ENCODE measurements at regions not wholly inside any gene's neighbourhood (a gene's known extent, or its start where the extent isn't known, plus 50 kb on each side); places are given as distances from the start of the nearest gene placed in this dataset.

DNA sequence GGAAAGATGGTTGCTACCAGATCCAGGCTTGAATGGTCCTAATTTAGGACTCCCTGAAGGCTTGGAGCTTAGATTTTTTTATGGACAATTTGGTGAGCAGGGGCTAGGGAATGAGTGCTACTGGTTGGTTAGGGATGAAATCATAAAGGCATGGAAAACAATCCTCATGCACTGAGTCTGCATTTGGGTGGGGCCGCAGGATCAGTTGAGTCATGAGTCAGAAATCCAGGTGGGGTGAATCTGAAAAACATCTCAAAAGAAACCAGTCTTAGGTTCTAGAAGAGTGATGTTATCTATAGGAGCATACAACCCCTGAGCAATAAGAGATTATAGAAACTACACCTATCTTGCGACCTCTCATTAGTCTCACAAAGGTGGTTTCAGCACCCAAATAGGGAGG lies 300.0 kb downstream of the KIF4B start:
- Histone ChIP-seq H3K4me1 (no peaks in the 10 kb centered on the region), H3K4me3 (no peak overlapping the region), H3K27ac (no peak overlapping the region), H3K9me3 (no peaks in the 10 kb centered on the region; the same call in 2 of the 3 replicates), H3K4me2 (no peak overlapping the region)
- TF ChIP-seq FOSL2 (IDR thresholded peaks at IDR 0.05): no peak
- TF ChIP-seq FOSL2 (CRISPR knock-in tag; IDR thresholded peaks at IDR 0.05): no peak
- no peak for TF ChIP-seq CTCF (IDR thresholded peaks at IDR 0.05)
- TF ChIP-seq MAZ (IDR thresholded peaks at IDR 0.05; ENCODE audit: borderline replicate concordance, low read depth, low read length): no peak
- no peak for TF ChIP-seq ESRRA (IDR thresholded peaks at IDR 0.05; ENCODE audit: borderline replicate concordance, low read length)
- TF ChIP-seq CBX8 (IDR thresholded peaks at IDR 0.05): no peak
- TF ChIP-seq ELK1 (IDR thresholded peaks at IDR 0.05; ENCODE audit: low read depth, low read length): no peak
- TF ChIP-seq POLR2A (IDR thresholded peaks at IDR 0.05; ENCODE audit: low read length): no peak
- TF ChIP-seq CEBPB (IDR thresholded peaks at IDR 0.05): no peak
- TF ChIP-seq, protein P1, sequence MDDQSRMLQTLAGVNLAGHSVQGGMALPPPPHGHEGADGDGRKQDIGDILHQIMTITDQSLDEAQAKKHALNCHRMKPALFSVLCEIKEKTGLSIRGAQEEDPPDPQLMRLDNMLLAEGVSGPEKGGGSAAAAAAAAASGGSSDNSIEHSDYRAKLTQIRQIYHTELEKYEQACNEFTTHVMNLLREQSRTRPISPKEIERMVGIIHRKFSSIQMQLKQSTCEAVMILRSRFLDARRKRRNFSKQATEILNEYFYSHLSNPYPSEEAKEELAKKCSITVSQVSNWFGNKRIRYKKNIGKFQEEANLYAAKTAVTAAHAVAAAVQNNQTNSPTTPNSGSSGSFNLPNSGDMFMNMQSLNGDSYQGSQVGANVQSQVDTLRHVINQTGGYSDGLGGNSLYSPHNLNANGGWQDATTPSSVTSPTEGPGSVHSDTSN (IDR thresholded peaks at IDR 0.05): no peak
- TF ChIP-seq HDAC2 (IDR thresholded peaks at IDR 0.05): no peak
- no peak for TF ChIP-seq HMGXB4 (CRISPR knock-in tag; IDR thresholded peaks at IDR 0.05; ENCODE audit: borderline replicate concordance)
- no peak for ATAC-seq
- no peak for FAIRE-seq
- 23% methylated on average over 2 of the region's 2 CpGs for WGBS (ENCODE audit: missing lambda C conversion rate)
- POLR2A ChIA-PET: no interaction called here
- CTCF ChIA-PET: interaction anchor here (0.6 kb wide), 1 partner anchor 12 kb away, joined by 6 read pairs; no protein-coding TSS in a partner anchor
- no peak for DNase-seq (ENCODE audit: low read depth in 1 of 2, low spot score in 1 of 2)

DNA sequence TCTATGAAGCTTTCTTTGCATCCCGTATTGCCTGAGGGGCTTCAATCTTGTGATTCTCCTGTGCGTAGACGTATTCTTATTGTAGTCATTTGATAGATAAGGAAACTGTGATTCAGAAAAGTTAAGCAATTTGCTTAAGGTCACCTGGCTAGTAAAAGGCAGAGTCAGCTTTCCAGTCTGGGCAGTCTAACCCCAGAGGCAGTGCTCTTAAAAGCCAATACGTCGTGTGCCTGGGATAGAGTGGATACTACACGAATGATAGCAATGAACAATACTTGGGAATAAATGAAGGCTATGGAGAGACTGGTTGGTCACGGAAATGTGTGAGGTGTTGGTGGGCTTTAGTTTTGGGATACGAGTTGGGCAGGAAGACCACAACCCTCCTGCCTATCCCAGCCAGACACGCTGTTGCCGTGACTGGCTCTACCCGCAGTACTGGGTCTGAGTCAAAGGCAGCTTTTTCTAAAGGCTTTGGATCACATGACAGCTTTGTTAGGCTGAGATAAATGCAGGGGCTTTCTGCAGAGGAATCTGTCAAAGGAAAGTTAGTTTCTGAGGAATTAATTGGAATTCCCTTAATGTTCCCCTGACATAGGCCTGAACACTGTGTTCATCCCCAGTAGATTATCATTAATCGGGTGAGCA lies 302.6 kb downstream of the KIF4B start:
- H3K4me1 ChIP-seq: no peaks in the 10 kb centered on the region
- POLR2A ChIA-PET: no interaction called here
- CTCF ChIA-PET: no interaction called here
- H3K9me3 ChIP-seq: no peaks in the 10 kb centered on the region; the same call in 2 of the 3 replicates
- DNase-seq (ENCODE audit: low read depth in 1 of 2, low spot score in 1 of 2) (no peak), FAIRE-seq (no peak), ATAC-seq (no peak)
- no peak overlapping the region for H3K4me3 ChIP-seq
- H3K4me2 ChIP-seq: no peak overlapping the region
- WGBS (ENCODE audit: missing lambda C conversion rate): 40% methylated on average over 12 of the region's 12 CpGs
- no peak overlapping the region for H3K27ac ChIP-seq
- TF ChIP-seq CBX2 (IDR thresholded peaks at IDR 0.05; ENCODE audit: borderline replicate concordance, low read depth) (no peak), ZC3H11A (IDR thresholded peaks at IDR 0.05) (no peak), RNF2 (IDR thresholded peaks at IDR 0.05; ENCODE audit: borderline replicate concordance, low read depth) (no peak), HOXB13 (CRISPR knock-in tag; IDR thresholded peaks at IDR 0.05; ENCODE audit: low read depth) (no peak), TP53 (CRISPR knock-in tag; IDR thresholded peaks at IDR 0.05) (no peak), RARB (CRISPR knock-in tag; IDR thresholded peaks at IDR 0.05) (no peak), EP300 (IDR thresholded peaks at IDR 0.05) (no peak)
- TF ChIP-seq, protein P2, sequence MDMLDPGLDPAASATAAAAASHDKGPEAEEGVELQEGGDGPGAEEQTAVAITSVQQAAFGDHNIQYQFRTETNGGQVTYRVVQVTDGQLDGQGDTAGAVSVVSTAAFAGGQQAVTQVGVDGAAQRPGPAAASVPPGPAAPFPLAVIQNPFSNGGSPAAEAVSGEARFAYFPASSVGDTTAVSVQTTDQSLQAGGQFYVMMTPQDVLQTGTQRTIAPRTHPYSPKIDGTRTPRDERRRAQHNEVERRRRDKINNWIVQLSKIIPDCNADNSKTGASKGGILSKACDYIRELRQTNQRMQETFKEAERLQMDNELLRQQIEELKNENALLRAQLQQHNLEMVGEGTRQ (IDR thresholded peaks at IDR 0.05): no peak

All from A549 (cell line).